ENCODE measurements at regions not wholly inside any gene's neighbourhood (a gene's known extent, or its start where the extent isn't known, plus 50 kb on each side); places are given as distances from the start of the nearest gene placed in this dataset.

DNA sequence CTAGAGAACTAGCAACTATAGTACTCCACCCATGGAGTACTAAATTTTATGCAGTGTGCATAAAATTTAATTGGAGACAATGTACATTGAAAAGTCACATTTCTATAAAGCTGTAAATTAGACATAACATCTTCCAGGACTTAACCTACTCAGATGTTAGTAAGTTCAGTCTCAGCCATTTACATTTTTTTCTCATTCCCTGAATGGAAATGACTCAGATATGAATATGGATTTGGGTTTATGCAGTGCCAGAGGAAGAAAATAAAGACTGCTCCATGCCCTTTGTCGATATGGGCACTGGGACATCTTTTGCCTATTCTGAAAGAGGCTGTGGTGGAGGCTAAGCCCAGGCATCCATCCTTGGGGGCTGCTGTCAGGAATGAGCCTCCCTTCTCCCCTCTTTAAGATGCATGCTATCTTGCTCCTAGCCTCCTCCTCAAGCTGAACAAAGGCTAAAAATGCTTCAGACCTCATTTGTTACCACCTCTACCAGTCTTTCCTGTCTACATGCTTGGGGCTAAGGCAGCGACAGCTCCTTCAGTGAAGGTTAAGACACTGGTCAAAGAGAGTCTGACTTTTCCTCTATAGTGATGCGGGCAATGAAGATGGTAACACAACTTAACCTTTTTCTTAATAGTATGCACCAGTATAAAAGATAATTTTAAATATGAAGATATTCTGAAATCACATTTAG is 486.8 kb upstream of the ANKRD30A start:
- Mint-ChIP-seq H3K9me3 (peaks cover 3% of the 10 kb centered on the region), H3K27me3 (no peaks in the 10 kb centered on the region), H3K27ac (no peak overlapping the region), H3K4me1 (ENCODE audit: low read depth) (no peaks in the 10 kb centered on the region), H3K4me3 (no peak overlapping the region), H3K36me3 (ENCODE audit: low read depth) (no peaks in the 10 kb centered on the region)
- intact Hi-C loops (cut with micrococcal nuclease) = no loop called here
- DNase-seq = no peak
- TF ChIP-seq, protein P1, sequence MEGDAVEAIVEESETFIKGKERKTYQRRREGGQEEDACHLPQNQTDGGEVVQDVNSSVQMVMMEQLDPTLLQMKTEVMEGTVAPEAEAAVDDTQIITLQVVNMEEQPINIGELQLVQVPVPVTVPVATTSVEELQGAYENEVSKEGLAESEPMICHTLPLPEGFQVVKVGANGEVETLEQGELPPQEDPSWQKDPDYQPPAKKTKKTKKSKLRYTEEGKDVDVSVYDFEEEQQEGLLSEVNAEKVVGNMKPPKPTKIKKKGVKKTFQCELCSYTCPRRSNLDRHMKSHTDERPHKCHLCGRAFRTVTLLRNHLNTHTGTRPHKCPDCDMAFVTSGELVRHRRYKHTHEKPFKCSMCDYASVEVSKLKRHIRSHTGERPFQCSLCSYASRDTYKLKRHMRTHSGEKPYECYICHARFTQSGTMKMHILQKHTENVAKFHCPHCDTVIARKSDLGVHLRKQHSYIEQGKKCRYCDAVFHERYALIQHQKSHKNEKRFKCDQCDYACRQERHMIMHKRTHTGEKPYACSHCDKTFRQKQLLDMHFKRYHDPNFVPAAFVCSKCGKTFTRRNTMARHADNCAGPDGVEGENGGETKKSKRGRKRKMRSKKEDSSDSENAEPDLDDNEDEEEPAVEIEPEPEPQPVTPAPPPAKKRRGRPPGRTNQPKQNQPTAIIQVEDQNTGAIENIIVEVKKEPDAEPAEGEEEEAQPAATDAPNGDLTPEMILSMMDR (IDR thresholded peaks at IDR 0.05) = no peak
- POLR2A ChIA-PET = no interaction called here
- ATAC-seq = no peak
- CTCF ChIA-PET = no interaction called here

DNA sequence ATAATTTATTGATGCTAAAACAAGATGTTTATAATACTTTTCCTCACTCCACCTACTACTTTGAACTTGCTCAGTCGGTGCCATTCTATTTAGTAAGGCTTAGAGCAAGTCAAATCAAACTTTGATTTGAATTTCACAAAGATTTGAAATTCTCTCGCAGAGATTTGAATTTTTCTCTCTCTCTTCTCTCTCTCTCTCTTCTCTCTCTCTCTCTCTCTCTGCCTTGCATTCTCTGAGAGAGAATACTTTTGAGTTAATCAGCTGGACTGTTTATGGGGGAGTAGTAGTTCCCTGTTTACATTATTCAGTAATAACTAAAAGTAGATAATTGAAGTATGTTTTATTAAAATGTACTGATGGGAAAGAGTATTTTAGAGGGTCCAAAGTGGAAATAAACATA is 488.5 kb upstream of the ANKRD30A start:
- Mint-ChIP-seq H3K36me3 (ENCODE audit: low read depth) (no peaks in the 10 kb centered on the region), H3K27ac (no peak overlapping the region), H3K9me3 (peaks cover 4% of the 10 kb centered on the region), H3K4me1 (ENCODE audit: low read depth) (no peaks in the 10 kb centered on the region), H3K4me3 (no peak overlapping the region), H3K27me3 (no peaks in the 10 kb centered on the region)
- intact Hi-C loops (cut with micrococcal nuclease) = no loop called here
- ChIA-PET POLR2A (no interaction called here), CTCF (no interaction called here)
- DNase-seq = no peak
- ATAC-seq = no peak
- TF ChIP-seq, protein P1 (IDR thresholded peaks at IDR 0.05) = no peak

DNA sequence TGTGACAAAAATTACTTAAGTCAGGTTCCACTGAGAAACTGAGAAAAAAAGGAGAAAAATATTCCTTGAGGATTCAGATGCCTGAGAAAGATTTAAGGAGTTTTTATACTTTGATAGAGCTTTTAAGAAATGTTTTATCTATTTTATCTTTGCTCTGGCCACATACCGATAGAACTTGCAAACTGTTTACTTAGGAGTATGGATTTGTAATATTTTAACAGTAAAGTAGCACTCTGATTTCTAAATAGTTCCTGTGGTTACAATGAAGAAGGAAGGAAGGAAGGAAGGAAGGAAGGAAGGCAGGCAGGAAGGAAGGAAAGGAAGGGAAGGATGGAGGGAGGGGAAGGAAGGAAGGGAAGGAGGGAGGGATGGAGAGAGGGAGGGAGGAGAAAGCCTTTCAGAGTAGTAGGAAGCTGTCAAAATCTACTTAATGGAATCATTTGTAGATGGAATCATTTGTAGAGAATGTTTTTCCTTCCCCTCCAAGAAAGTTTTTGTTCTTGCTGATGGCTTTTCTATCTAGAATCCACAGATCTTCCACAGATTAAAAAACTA is 489.0 kb upstream of the ANKRD30A start:
- ChIA-PET POLR2A (no interaction called here), CTCF (no interaction called here)
- H3K4me1 Mint-ChIP-seq (ENCODE audit: low read depth) = no peaks in the 10 kb centered on the region
- no peak for ATAC-seq
- no peak for DNase-seq
- TF ChIP-seq, protein P1 (IDR thresholded peaks at IDR 0.05) = no peak
- no peak overlapping the region for H3K4me3 Mint-ChIP-seq
- H3K27me3 Mint-ChIP-seq = no peaks in the 10 kb centered on the region
- H3K27ac Mint-ChIP-seq = no peak overlapping the region
- peaks cover 6% of the 10 kb centered on the region for H3K9me3 Mint-ChIP-seq
- no peaks in the 10 kb centered on the region for H3K36me3 Mint-ChIP-seq (ENCODE audit: low read depth)
- intact Hi-C loops (cut with micrococcal nuclease) = no loop called here

DNA sequence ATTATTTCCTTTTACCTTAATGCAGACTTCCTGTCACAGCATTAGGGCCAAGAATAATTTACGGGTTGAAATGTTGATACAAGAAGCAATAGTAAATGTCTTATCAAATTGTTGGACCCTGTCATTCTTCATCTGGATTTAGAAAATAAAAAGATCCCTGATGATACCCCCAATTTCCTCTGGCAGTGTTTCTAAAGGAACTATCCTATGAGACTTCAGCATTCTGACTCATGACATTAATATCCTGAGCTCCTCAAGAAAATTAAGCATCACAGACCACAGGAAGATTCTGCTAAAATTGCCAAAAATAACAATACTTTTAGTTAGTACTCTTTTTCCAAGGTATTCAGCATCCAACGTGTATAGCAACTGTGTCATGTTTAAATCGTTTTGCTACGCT is 490.5 kb upstream of the ANKRD30A start:
- TF ChIP-seq, protein P1 (IDR thresholded peaks at IDR 0.05) = no peak
- POLR2A ChIA-PET = no interaction called here
- intact Hi-C loops (cut with micrococcal nuclease) = no loop called here
- no peak overlapping the region for H3K4me3 Mint-ChIP-seq
- no peak for DNase-seq
- CTCF ChIA-PET = no interaction called here
- H3K27ac Mint-ChIP-seq = no peak overlapping the region
- ATAC-seq = no peak
- H3K27me3 Mint-ChIP-seq = no peaks in the 10 kb centered on the region
- H3K9me3 Mint-ChIP-seq = peaks cover 10% of the 10 kb centered on the region
- H3K4me1 Mint-ChIP-seq (ENCODE audit: low read depth) = no peaks in the 10 kb centered on the region
- H3K36me3 Mint-ChIP-seq (ENCODE audit: low read depth) = no peaks in the 10 kb centered on the region

DNA sequence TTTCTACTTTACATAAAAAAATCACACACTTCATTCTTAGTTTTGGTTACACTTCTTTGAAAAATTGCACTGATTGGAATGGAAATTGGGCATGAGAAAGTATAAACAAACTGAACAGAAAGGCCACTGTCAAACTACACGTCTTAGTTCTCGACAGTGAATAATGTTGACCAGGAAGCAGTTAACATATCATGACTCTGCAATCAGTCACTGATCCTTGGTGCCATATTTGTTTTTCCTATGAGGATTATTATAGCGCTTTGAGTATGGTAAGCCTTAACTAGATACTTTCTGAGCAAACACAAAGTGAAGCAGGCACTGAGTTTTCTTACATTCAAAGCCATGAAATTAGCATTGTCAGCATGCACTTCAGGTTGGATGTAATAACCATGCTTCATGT is 495.1 kb upstream of the ANKRD30A start:
- peaks cover 13% of the 10 kb centered on the region for H3K9me3 Mint-ChIP-seq
- no peaks in the 10 kb centered on the region for H3K4me1 Mint-ChIP-seq (ENCODE audit: low read depth)
- H3K4me3 Mint-ChIP-seq = no peak overlapping the region
- H3K27ac Mint-ChIP-seq = no peak overlapping the region
- TF ChIP-seq, protein P1 (IDR thresholded peaks at IDR 0.05) = no peak
- H3K36me3 Mint-ChIP-seq (ENCODE audit: low read depth) = no peaks in the 10 kb centered on the region
- ATAC-seq (no peak), DNase-seq (no peak)
- intact Hi-C loops (cut with micrococcal nuclease) = no loop called here
- ChIA-PET CTCF (no interaction called here), POLR2A (no interaction called here)
- H3K27me3 Mint-ChIP-seq = no peaks in the 10 kb centered on the region
